IPS DF 6.9 (cell line): ENCODE measurements at regions not wholly inside any gene's neighbourhood (a gene's known extent, or its start where the extent isn't known, plus 50 kb on each side); places are given as distances from the start of the nearest gene placed in this dataset.

ENCODE experiments used
- DNase-seq: peaks from one replicate; pipeline ENCODE4 v3.0.0-alpha.2; 2013; ENCODE audit warnings: low read depth, low spot score
- H3K27ac ChIP-seq: one replicate; pipeline ENCODE4 v1.5.1; 2013; ENCODE audit warnings: low read length, control low read depth
- H3K27me3 ChIP-seq: 2 replicates; pipeline ENCODE4 v1.6.1; 2013; ENCODE audit warnings: mild to moderate bottlenecking, low read length; ENCODE audit not compliant: control insufficient read depth, insufficient read depth
- H3K36me3 ChIP-seq: 2 replicates; pipeline ENCODE4 v1.6.1; 2013; ENCODE audit warnings: low read length; ENCODE audit not compliant: control insufficient read depth, insufficient read depth
- H3K4me1 ChIP-seq: 2 replicates; pipeline ENCODE4 v1.6.1; 2013; ENCODE audit warnings: low read length; ENCODE audit not compliant: control insufficient read depth, insufficient read depth
- H3K4me3 ChIP-seq: 2 replicates; pipeline ENCODE4 v1.5.1; 2013; ENCODE audit warnings: mild to moderate bottlenecking, low read length
- H3K9me3 ChIP-seq: 2 replicates; pipeline ENCODE4 v1.6.1; 2013; ENCODE audit warnings: low read length, inconsistent platforms; ENCODE audit not compliant: control insufficient read depth, insufficient read depth
- WGBS: extraction: QIAGEN DNeasy Blood & Tissue Kit; methylation state at CpG from one replicate; pipeline ENCODE4 v1.1.7; 2013; ENCODE audit warnings: mixed read lengths, missing lambda C conversion rate; ENCODE audit not compliant: insufficient read length, insufficient coverage; 5-methylcytosine and 5-hydroxymethylcytosine counted together

GRCh38 chr12:87518036-87518435, 511.2 kb downstream of the C12orf50 start:
- Histone ChIP-seq H3K27me3 (no peaks in the 10 kb centered on the region), H3K27ac (no peak overlapping the region), H3K36me3 (no peaks in the 10 kb centered on the region), H3K4me1 (no peaks in the 10 kb centered on the region), H3K9me3 (no peaks in the 10 kb centered on the region), H3K4me3 (no peak overlapping the region)
- DNase-seq = no peak
- WGBS = no CpG with 5 or more reads among the region's 1 CpG

- WGBS = no CpG with 5 or more reads among the region's 2 CpGs
- H3K27ac ChIP-seq = no peak overlapping the region
- H3K36me3 ChIP-seq = no peaks in the 10 kb centered on the region
- no peaks in the 10 kb centered on the region for H3K4me1 ChIP-seq
- H3K9me3 ChIP-seq = no peaks in the 10 kb centered on the region
- H3K27me3 ChIP-seq = no peaks in the 10 kb centered on the region
- no peak overlapping the region for H3K4me3 ChIP-seq
- DNase-seq = no peak
Observed at GRCh38 chr12:87513536-87514280, 515.5 kb downstream of the C12orf50 start.

GRCh38 chr12:87511371-87511770, 517.8 kb downstream of the C12orf50 start:
- H3K9me3 ChIP-seq = no peaks in the 10 kb centered on the region
- no peak for DNase-seq
- H3K4me3 ChIP-seq = no peak overlapping the region
- no peak overlapping the region for H3K27ac ChIP-seq
- H3K27me3 ChIP-seq = no peaks in the 10 kb centered on the region
- no peaks in the 10 kb centered on the region for H3K4me1 ChIP-seq
- H3K36me3 ChIP-seq = no peaks in the 10 kb centered on the region
- WGBS = no CpG with 5 or more reads among the region's 3 CpGs

GRCh38 chr12:87509237-87509820, 519.9 kb downstream of the C12orf50 start:
- H3K36me3 ChIP-seq = no peaks in the 10 kb centered on the region
- DNase-seq = no peak
- no peak overlapping the region for H3K27ac ChIP-seq

GRCh38 chr12:87491598-87491997, 537.6 kb downstream of the C12orf50 start:
- Histone ChIP-seq H3K27ac (no peak overlapping the region), H3K4me3 (no peak overlapping the region), H3K9me3 (no peaks in the 10 kb centered on the region), H3K27me3 (no peaks in the 10 kb centered on the region), H3K4me1 (no peaks in the 10 kb centered on the region), H3K36me3 (no peaks in the 10 kb centered on the region)
- no peak for DNase-seq
- no CpG with 5 or more reads among the region's 3 CpGs for WGBS

More at GRCh38 chr12:87509237-87509820, 519.9 kb downstream of the C12orf50 start:
- Histone ChIP-seq H3K9me3 (no peaks in the 10 kb centered on the region), H3K4me1 (no peaks in the 10 kb centered on the region), H3K27me3 (no peaks in the 10 kb centered on the region), H3K4me3 (no peak overlapping the region)

GRCh38 chr12:87491089-87491488, 538.1 kb downstream of the C12orf50 start:
- H3K36me3 ChIP-seq = no peaks in the 10 kb centered on the region
- no peak overlapping the region for H3K4me3 ChIP-seq
- DNase-seq = no peak
- WGBS = no CpG with 5 or more reads among the region's 1 CpG
- no peaks in the 10 kb centered on the region for H3K27me3 ChIP-seq
- H3K4me1 ChIP-seq = no peaks in the 10 kb centered on the region
- no peak overlapping the region for H3K27ac ChIP-seq
- no peaks in the 10 kb centered on the region for H3K9me3 ChIP-seq

GRCh38 chr12:87469295-87469694, 559.9 kb downstream of the C12orf50 start:
- H3K4me1 ChIP-seq = no peaks in the 10 kb centered on the region
- no peak for DNase-seq
- H3K9me3 ChIP-seq = no peaks in the 10 kb centered on the region
- H3K36me3 ChIP-seq = no peaks in the 10 kb centered on the region
- H3K27ac ChIP-seq = no peak overlapping the region
- no peaks in the 10 kb centered on the region for H3K27me3 ChIP-seq
- H3K4me3 ChIP-seq = no peak overlapping the region

GRCh38 chr12:87467936-87468335, 561.3 kb downstream of the C12orf50 start:
- Histone ChIP-seq H3K27ac (no peak overlapping the region), H3K36me3 (no peaks in the 10 kb centered on the region), H3K4me3 (no peak overlapping the region), H3K4me1 (no peaks in the 10 kb centered on the region), H3K27me3 (no peaks in the 10 kb centered on the region), H3K9me3 (no peaks in the 10 kb centered on the region)
- DNase-seq = peak; percentile 29

GRCh38 chr12:87464565-87464964, 564.6 kb downstream of the C12orf50 start:
- H3K4me3 ChIP-seq = no peak overlapping the region
- no peak overlapping the region for H3K27ac ChIP-seq
- H3K9me3 ChIP-seq = no peaks in the 10 kb centered on the region
- no CpG with 5 or more reads among the region's 1 CpG for WGBS
- no peaks in the 10 kb centered on the region for H3K4me1 ChIP-seq
- H3K36me3 ChIP-seq = no peaks in the 10 kb centered on the region
- no peaks in the 10 kb centered on the region for H3K27me3 ChIP-seq
- DNase-seq = no peak

- Histone ChIP-seq H3K9me3 (no peaks in the 10 kb centered on the region), H3K36me3 (no peaks in the 10 kb centered on the region), H3K4me3 (no peak overlapping the region), H3K27ac (no peak overlapping the region), H3K4me1 (no peaks in the 10 kb centered on the region), H3K27me3 (no peaks in the 10 kb centered on the region)
- no CpG with 5 or more reads among the region's 4 CpGs for WGBS
- no peak for DNase-seq
Observed at GRCh38 chr12:87444039-87444438, 585.2 kb downstream of the C12orf50 start.

- H3K27me3 ChIP-seq = no peaks in the 10 kb centered on the region
- no peaks in the 10 kb centered on the region for H3K4me1 ChIP-seq
- DNase-seq = no peak
- H3K27ac ChIP-seq = no peak overlapping the region
- H3K9me3 ChIP-seq = no peaks in the 10 kb centered on the region
- H3K4me3 ChIP-seq = no peak overlapping the region
- no CpG with 5 or more reads among the region's 3 CpGs for WGBS
- H3K36me3 ChIP-seq = no peaks in the 10 kb centered on the region
Observed at GRCh38 chr12:87441511-87441910, 587.7 kb downstream of the C12orf50 start.
